ENCODE measurements at regions not wholly inside any gene's neighbourhood (a gene's known extent, or its start where the extent isn't known, plus 50 kb on each side); places are given as distances from the start of the nearest gene placed in this dataset.

DNA sequence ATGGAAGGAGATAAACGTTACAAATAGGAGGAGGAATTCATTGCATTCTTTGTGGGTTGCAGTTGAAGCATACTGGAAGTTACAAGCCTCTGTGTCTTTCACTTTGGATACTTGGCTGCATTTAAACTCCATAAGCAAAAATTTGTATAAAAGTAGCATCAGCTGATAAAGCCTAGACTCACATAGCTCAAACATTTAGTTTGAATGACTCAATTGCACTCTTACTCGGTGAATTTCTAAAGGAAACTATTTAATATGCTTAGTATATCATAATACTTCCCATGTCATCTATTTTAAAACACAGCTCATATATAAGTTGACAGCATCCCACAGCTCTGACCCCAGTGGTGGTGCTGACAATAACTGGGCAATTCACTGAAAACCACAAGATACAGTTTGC lies 596.6 kb upstream of the ZNF608 start:
- TF ChIP-seq GABPA (IDR thresholded peaks at IDR 0.05 in 1 of 2, conservative IDR thresholded peaks at IDR 0.05 in 1 of 2) (no peak), EGR1 (IDR thresholded peaks at IDR 0.05; ENCODE audit: low read depth in 2 of 2) (no peak), CTCF (IDR thresholded peaks at IDR 0.05; ENCODE audit: low read depth, low read length, missing input control) (no peak), YY1 (IDR thresholded peaks at IDR 0.05) (no peak), RAD21 (IDR thresholded peaks at IDR 0.05) (no peak)
- TF ChIP-seq, protein P1, sequence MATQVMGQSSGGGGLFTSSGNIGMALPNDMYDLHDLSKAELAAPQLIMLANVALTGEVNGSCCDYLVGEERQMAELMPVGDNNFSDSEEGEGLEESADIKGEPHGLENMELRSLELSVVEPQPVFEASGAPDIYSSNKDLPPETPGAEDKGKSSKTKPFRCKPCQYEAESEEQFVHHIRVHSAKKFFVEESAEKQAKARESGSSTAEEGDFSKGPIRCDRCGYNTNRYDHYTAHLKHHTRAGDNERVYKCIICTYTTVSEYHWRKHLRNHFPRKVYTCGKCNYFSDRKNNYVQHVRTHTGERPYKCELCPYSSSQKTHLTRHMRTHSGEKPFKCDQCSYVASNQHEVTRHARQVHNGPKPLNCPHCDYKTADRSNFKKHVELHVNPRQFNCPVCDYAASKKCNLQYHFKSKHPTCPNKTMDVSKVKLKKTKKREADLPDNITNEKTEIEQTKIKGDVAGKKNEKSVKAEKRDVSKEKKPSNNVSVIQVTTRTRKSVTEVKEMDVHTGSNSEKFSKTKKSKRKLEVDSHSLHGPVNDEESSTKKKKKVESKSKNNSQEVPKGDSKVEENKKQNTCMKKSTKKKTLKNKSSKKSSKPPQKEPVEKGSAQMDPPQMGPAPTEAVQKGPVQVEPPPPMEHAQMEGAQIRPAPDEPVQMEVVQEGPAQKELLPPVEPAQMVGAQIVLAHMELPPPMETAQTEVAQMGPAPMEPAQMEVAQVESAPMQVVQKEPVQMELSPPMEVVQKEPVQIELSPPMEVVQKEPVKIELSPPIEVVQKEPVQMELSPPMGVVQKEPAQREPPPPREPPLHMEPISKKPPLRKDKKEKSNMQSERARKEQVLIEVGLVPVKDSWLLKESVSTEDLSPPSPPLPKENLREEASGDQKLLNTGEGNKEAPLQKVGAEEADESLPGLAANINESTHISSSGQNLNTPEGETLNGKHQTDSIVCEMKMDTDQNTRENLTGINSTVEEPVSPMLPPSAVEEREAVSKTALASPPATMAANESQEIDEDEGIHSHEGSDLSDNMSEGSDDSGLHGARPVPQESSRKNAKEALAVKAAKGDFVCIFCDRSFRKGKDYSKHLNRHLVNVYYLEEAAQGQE (IDR thresholded peaks at IDR 0.05) = no peak

All from liver (tissue), 3 donors.